HT1080 (cell line): ENCODE measurements at regions not wholly inside any gene's neighbourhood (a gene's known extent, or its start where the extent isn't known, plus 50 kb on each side); places are given as distances from the start of the nearest gene placed in this dataset.

ENCODE experiments used
- DNase-seq: peaks from one replicate; pipeline ENCODE4 v3.0.0-alpha.2; 2015; ENCODE audit warnings: low read depth

- no peak for DNase-seq
Observed at GRCh38 chr1:29859126-29859525, 622.8 kb downstream of the PTPRU start.

DNA sequence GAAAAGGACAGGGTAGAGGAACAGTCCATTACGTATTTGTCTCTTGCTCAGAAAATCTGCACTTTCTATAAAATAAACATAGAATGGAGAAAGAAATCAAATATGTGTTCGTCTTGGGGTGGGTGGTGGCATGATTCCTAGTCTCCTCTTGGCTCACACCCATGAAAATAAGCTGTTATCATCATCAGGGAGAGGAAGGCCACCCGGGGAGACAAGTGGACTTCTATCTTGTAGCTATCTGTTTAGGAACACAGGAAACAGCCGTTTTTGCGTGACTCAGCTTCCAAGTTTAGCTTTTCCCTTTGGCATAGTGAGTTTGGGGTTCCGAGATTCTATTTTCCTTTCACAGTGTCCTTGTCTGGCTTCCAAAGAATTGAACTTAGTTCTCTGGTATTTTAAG lies 622.3 kb downstream of the PTPRU start:
- DNase-seq, result no peak

DNA sequence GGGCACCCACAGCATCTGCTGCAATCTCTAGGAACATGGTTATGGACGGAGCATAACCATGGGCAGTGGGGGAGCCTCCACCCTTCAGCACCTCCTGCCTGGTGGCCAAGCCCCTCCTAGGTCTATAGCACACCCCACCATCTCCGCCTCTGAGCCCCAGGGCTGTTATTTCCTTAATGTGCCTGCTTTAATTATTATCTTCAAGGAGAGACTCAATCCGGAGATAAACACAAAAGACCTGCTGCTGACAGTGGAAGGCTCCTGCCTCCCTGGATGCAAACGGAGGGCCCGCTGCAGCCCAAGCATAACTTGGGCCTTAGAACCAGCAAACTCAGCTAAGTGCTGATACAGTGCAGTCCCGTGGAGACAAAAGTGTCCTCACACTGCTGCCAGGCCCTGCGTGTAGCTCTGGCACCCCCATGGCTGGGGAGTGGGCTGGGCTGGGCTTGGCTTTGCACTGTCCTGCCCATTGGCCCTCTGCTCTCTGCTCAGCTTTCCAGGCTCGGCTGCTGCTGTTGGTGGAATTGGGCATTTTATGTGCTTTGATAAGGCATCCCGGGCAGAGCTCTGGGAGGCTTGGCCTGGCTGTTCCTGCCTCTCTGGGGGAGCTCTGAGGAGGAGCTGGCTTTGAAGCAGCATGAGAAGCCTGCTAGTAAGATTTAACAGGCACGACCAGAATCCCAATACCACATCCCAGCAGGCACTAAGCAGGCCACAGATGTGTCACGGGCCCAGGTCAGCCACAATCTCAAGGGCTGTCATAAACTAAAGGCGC lies 620.2 kb downstream of the PTPRU start:
- no peak for DNase-seq

GRCh38 chr1:29855561-29856160 lies 619.3 kb downstream of the PTPRU start:
- DNase-seq, result no peak

GRCh38 chr1:29854700-29855276 lies 618.5 kb downstream of the PTPRU start:
- DNase-seq, result no peak

- DNase-seq, result no peak
Observed at GRCh38 chr1:29853716-29854330, 617.5 kb downstream of the PTPRU start.

DNA sequence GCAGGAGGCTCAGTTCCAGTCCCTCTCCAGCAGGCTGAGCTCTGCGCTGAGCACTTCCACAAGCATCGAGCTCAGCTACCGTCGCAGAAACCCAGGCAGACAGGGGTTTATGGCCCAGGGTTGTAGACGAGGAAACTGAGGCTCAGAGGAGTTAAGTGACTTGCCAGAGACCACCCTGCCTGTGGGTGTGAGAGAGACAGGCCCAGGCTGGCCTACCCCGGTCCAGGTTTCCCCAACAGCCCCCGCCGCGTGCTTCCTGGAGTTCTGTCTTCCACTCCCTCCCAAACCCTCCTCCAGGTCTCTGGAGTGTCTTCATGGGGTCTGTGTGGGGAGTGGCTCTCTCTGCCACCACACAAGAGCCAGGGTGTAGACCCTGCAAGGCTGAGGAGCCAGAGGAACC lies 615.9 kb downstream of the PTPRU start:
- no peak for DNase-seq

GRCh38 chr1:29851691-29852090 lies 615.4 kb downstream of the PTPRU start:
- DNase-seq, result no peak

GRCh38 chr1:29849991-29850757 lies 613.9 kb downstream of the PTPRU start:
- no peak for DNase-seq

- peak; percentile 41 for DNase-seq
Observed at GRCh38 chr1:29849038-29849750, 612.9 kb downstream of the PTPRU start.

DNA sequence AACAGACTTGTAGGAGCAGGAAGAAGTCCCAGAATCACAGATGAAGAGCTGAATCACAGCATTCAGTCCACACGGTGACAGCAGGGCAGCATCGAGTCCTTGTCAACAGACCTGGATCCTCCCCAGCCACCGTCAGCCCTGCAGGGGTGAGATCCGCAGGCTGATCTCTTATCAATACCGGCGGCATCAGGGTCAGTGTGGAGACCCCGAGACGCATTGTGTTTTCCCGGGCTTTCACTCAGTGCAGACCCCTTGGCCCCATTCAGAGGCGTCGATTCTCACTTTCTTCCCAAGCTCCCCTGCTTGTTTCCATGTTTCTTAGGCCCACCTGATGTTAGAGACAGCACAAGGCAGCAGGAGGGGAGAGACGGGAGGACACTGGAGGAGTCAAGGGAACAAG lies 609.6 kb downstream of the PTPRU start:
- no peak for DNase-seq

DNA sequence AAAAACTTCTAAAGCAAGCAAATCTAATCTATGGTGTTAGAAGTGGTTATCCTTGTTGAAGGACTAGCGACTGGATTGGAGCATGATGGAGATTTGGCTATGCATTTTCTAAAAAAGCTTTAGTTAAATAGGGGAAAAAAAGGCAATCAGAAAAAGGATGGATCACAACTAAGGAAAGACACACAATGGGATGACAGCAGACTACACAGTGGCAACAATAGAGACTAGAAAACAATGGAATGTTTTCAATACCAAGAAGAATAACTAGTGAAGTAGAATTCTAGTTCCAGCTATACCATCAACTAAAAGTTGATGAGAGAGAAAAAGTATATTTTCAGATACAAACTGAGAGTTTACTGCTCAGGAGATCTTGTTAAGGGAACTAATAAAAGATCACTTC lies 605.8 kb downstream of the PTPRU start:
- no peak for DNase-seq

- DNase-seq, result no peak
Observed at GRCh38 chr1:29839726-29840125, 603.4 kb downstream of the PTPRU start.

DNA sequence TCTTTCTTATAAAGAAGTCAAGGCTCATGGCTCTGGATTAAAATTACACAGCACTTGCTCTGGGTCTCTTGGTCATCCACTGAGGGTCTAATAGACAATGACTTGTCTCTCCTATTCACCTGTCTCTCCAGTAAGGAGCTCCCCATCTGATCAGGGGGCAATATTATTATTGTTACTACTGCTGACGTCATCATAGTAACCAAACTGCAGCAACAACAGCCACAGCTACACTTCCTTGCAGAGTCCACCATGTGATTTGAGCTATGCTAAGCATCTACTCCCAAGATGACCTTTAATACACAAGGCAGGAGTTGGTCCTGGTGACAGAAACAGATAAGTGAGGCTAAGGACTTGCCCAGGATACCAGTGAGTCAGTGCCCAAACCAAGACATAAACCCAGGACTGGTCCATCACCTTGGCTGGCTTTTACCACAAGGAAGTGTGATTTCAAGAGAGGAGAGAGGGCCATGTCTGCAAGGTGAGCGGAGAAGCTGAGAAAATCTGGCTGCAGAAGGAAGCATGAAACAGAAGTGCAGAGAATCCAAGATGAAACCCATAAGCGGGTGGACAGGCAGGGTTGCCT lies 602.5 kb downstream of the PTPRU start:
- DNase-seq, result no peak

DNA sequence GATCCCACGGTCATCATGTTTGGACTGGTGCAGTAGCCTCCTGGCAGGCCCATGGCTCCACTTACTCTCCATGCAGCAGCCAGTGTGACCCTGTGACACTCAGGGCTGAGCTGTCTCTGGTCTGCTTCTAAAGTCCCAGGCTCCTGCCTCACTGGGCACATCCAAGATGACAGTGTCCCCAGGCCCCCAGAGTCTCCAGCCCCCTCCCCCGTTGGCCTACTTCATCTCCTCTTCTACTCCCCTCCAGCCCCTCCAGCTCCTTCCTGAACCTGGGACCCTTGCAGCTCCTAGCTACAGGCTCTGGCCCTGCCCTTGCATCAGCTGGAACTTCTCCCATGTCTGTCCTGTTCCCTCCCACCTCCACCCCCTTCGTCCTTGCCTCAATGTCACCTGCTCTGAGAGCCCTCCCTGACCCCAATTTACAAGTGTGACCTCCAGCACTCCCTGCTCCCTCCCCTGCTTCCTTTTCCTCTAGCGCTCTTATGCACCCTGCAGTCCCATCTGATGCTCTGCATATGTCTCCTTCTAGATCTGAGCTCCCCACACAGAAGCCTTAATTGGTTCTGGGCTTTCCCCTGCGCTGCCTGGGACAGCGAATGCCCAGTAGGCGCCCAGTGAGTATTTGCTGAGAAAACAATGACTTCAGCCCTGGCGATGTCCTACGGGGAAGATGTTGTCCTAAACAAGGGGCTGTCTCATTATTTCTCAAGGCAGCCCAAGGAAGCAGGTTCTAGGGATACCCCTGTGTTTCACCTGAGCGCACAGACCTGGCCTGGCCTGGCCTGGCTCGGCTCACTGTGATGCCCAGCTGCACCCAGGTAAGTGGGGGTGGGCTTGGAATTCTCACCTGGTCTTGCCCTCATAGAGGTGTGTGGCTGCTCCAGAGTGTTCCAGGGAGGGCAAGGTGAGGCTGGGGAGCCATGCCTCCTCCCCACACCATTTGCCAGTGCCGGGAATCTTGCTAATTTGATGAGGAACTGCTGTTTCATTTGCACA lies 600.6 kb downstream of the PTPRU start:
- DNase-seq, result no peak

DNA sequence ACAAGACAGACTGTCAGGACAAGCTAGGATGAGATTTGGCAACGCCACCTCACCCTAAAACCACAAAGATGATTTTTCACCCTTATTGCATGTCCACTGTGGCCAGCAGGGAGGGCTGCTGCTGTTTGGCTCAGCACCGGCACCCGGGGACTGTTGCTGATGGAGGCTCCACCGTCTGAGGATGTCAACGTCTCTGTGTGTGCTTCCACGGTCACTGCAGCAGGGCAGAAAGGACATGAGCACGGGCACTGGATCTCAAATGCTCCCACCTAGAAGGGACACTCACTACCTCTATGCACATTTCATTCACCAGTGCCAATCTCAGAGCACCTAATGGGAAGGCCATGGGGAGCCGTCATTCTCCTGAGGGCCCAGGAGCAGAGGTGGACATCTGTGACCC lies 599.6 kb downstream of the PTPRU start:
- DNase-seq, result no peak

DNA sequence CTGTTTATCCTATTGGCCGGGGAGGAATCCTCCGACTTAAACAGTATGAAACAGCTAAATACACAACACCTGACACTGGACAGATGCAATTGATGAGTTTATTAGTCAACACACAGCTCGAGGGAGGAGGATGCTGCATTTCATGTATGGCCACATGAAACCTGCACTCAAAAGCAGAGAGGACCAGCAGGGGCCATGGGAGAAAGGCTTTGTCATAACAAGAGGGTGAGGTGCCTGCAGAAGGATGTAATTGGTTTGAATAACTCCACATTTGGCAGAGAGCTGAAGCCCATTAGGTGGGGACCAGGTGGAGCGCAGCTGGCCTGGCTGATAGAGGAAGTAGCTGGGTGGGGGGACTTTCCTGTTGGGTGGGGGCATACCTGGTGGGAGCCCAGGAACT lies 599.1 kb downstream of the PTPRU start:
- no peak for DNase-seq

GRCh38 chr1:29833581-29833980 lies 597.3 kb downstream of the PTPRU start:
- no peak for DNase-seq

GRCh38 chr1:29832936-29833335 lies 596.6 kb downstream of the PTPRU start:
- no peak for DNase-seq
